HCT116 (cell line): ENCODE measurements at regions not wholly inside any gene's neighbourhood (a gene's known extent, or its start where the extent isn't known, plus 50 kb on each side); places are given as distances from the start of the nearest gene placed in this dataset.

Source experiments
- CEBPB ChIP-seq: IDR thresholded peaks from 2 replicates; pipeline ENCODE4 v1.6.1; 2012; ENCODE audit warnings: low read depth
- EZH2 ChIP-seq: fragments of 200-600 bp; sonication (generic); IDR thresholded peaks from 2 replicates; pipeline ENCODE4 v1.6.1; 2017; ENCODE audit warnings: antibody characterized with exemption, mixed run types
- JUND ChIP-seq: IDR thresholded peaks from 2 replicates; pipeline ENCODE4 v1.6.1; 2012
- ZBTB33 ChIP-seq: IDR thresholded peaks from 2 replicates; pipeline ENCODE4 v1.6.1; 2011; ENCODE audit warnings: mild to moderate bottlenecking, low read length, moderate library complexity; ENCODE audit not compliant: insufficient replicate concordance; ENCODE audit errors: extremely low read depth
- TF ChIP-seq, protein P1 (sequence below): IDR thresholded peaks from 2 replicates; pipeline ENCODE4 v1.6.1; 2012
- TF ChIP-seq, protein P2 (sequence below), 3 experiments: fragments of 200-600 bp in 1 of 3; sonication (generic) in 1 of 3; IDR thresholded peaks in 2 of 3; conservative IDR thresholded peaks in 1 of 3; 2 replicates each; pipeline ENCODE4 v1.5.1; 2012 to 2017; ENCODE audit warnings: low read depth in 2 of 3, low read length in 2 of 3, antibody characterized with exemption in 1 of 3, borderline replicate concordance in 1 of 3, control low read depth in 1 of 3, mild to moderate bottlenecking in 1 of 3, mixed read lengths in 1 of 3, mixed run types in 1 of 3, moderate library complexity in 1 of 3; ENCODE audit not compliant: insufficient read depth in 1 of 3

GRCh38 chr2:34729845-34730244 lies 1130.7 kb upstream of the FAM98A start:
- TF ChIP-seq CEBPB (no peak), JUND (no peak), EZH2 (no peak), ZBTB33 (no peak)
- TF ChIP-seq, protein P1, sequence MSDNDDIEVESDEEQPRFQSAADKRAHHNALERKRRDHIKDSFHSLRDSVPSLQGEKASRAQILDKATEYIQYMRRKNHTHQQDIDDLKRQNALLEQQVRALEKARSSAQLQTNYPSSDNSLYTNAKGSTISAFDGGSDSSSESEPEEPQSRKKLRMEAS: no peak
- TF ChIP-seq, protein P2, sequence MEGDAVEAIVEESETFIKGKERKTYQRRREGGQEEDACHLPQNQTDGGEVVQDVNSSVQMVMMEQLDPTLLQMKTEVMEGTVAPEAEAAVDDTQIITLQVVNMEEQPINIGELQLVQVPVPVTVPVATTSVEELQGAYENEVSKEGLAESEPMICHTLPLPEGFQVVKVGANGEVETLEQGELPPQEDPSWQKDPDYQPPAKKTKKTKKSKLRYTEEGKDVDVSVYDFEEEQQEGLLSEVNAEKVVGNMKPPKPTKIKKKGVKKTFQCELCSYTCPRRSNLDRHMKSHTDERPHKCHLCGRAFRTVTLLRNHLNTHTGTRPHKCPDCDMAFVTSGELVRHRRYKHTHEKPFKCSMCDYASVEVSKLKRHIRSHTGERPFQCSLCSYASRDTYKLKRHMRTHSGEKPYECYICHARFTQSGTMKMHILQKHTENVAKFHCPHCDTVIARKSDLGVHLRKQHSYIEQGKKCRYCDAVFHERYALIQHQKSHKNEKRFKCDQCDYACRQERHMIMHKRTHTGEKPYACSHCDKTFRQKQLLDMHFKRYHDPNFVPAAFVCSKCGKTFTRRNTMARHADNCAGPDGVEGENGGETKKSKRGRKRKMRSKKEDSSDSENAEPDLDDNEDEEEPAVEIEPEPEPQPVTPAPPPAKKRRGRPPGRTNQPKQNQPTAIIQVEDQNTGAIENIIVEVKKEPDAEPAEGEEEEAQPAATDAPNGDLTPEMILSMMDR (IDR thresholded peaks at IDR 0.05 in 2 of 3, conservative IDR thresholded peaks at IDR 0.05 in 1 of 3; ENCODE audit: borderline replicate concordance in 1 of 3, insufficient read depth in 1 of 3, low read depth in 2 of 3, low read length in 2 of 3): no peak
